HG02610 (cell line): ENCODE measurements at regions not wholly inside any gene's neighbourhood (a gene's known extent, or its start where the extent isn't known, plus 50 kb on each side); places are given as distances from the start of the nearest gene placed in this dataset.

Experiments used
- ATAC-seq: cut with Tn5 transposase; IDR thresholded peaks from one replicate; pipeline ENCODE4 v1.9.1; 2021; ENCODE audit warnings: mild to moderate bottlenecking, moderate library complexity; ENCODE audit not compliant: unreplicated experiment

DNA sequence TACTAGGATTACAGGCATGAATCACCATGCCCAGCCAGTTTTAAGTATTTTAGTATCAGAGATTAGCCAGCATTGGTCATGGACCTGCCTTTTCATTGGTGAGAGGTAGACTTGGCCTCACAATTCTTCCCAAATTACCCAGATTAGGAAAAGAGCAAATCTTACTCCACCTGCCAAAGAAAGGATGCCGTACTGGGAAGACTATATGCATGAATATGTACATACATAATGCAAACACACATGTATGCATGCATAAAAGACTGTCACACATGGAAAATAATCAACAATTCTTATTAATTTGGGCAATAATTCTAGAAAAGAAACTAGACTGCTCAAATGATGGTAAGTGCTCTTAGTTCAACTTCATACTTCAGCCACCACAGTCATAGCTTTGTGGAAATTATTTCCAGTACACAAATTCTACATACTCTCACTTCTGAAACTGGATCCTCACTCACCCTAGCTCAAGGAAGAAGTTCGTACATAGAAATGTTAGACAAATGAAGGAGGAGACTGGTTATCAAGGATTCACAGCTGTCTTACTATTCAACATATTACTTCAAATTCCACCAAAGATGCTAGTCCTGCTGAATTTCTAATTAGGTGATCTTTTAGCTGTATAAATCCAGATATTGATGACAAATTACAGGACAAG lies 73.7 kb downstream of the MINAR2 start:
- no peak for ATAC-seq

DNA sequence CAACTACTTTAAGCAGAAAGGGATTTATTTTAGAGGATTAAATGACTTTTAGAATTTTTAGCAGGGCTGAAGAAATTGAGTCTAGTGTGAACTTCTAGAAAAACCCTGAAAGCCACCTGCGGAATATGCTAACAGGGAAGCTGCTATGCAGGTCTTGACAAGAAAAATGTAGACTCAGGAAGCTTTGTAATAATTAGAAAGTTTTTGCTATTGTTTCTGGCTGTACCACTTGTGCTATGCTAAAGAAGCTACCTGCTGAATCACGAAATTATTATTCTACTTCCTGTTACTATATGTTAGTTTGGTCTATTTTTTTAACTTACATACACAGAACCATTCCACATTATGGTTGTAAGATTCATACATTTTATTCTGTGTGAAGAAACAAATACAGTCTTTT lies 74.0 kb upstream of the CHSY3 start:
- no peak for ATAC-seq

DNA sequence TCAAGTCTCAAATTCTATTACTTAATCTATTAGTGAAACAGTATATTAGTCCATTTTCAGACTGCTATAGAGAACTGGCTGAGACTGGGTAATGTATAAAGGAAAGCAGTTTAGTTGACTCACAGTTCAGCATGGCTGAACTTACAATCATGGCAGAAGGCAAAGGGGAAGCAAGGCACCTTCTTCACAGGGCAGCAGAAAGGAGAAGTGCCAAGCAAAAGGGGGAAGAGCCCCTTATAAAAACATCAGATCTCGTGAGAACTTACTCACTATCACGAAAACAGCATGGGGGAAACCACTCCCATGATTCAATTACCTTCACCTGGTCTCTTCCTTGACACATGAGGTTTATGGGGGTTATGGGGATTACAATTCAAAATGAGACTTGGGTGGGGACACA lies 67.9 kb upstream of the CHSY3 start:
- ATAC-seq = no peak

- ATAC-seq = no peak
Measured at GRCh38 chr5:129844764-129845163, 59.5 kb upstream of the CHSY3 start.

DNA sequence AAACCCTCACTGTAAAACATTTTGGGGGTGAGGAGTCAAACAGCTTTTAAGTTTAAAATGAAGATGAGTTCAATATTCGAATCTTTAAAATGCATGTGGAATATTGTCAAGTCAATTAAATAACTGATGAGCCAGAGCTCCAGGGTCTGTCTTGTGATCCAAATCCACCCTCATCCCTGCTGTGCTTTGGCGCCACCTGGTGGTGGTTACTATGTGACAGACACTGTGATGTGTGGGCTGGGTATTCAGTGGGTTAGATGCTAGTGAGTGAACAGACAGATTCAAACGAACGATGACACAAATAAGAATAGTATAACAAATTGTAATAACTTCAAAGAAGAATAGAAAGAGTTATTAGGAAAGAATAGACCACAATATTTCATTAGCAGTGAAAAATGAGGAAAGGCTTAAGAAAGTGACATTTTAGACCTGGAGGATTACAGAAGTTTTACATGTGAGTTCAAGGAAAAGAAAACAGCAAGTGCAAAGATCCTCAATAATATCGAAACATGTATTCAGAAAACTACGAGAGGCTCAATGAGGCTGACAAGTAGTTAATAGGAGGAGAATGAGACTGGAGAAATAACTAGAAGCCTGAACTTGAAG lies 51.4 kb upstream of the CHSY3 start:
- ATAC-seq = peak; percentile 89

GRCh38 chr5:129853588-129853987 lies 50.7 kb upstream of the CHSY3 start:
- ATAC-seq = no peak
